HUES6 (cell line): ENCODE measurements at regions not wholly inside any gene's neighbourhood (a gene's known extent, or its start where the extent isn't known, plus 50 kb on each side); places are given as distances from the start of the nearest gene placed in this dataset.

Experiments
- H3K27ac ChIP-seq: 2 replicates; pipeline ENCODE4 v1.7.0; 2013; ENCODE audit warnings: low read depth, mild to moderate bottlenecking, low read length, inconsistent platforms
- H3K27me3 ChIP-seq: 2 replicates; pipeline ENCODE4 v1.6.1; 2013; ENCODE audit warnings: low read length; ENCODE audit not compliant: control insufficient read depth, insufficient read depth
- H3K36me3 ChIP-seq: 2 replicates; pipeline ENCODE4 v1.6.1; 2013; ENCODE audit warnings: low read length; ENCODE audit not compliant: control insufficient read depth, insufficient read depth
- H3K4me1 ChIP-seq: 2 replicates; pipeline ENCODE4 v1.6.1; 2013; ENCODE audit warnings: low read length; ENCODE audit not compliant: control insufficient read depth, insufficient read depth
- H3K4me3 ChIP-seq: 2 replicates; pipeline ENCODE4 v1.5.1; 2013; ENCODE audit warnings: low read depth, low read length
- H3K9ac ChIP-seq: one replicate; pipeline ENCODE4 v1.6.1; 2013; ENCODE audit warnings: mild to moderate bottlenecking, low read length
- H3K9me3 ChIP-seq: 2 replicates; pipeline ENCODE4 v1.6.1; 2013; ENCODE audit warnings: low read depth, low read length; ENCODE audit not compliant: control insufficient read depth, insufficient read depth

GRCh38 chr2:19003554-19003953 is 354.9 kb downstream of the OSR1 start:
- no peak overlapping the region for H3K9ac ChIP-seq
- no peak overlapping the region for H3K4me3 ChIP-seq
- H3K36me3 ChIP-seq: no peaks in the 10 kb centered on the region
- no peaks in the 10 kb centered on the region for H3K27me3 ChIP-seq
- H3K4me1 ChIP-seq: no peaks in the 10 kb centered on the region
- no peak overlapping the region for H3K27ac ChIP-seq
- H3K9me3 ChIP-seq: no peaks in the 10 kb centered on the region

DNA sequence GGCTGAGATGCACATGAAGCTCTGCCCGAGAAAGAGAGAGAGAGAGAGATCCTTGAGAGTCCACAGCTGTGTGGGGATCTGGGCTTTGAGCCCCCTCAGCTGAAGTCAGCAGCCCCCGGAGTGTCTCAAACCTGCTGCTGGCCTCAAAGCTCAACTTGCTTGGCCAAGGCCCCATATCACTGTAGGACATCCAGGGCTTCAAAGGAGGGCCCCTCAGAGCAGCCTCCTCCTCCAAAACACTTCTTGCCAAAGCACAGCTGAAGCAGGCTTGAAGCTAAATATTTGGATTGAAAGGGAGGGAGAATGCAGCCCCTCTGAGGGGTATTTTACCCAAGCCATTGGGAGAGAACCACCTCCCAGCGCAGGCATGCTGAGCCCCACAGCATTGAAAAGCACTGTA is 357.6 kb downstream of the OSR1 start:
- Histone ChIP-seq H3K9ac (no peak overlapping the region), H3K27ac (no peak overlapping the region), H3K9me3 (no peaks in the 10 kb centered on the region), H3K4me1 (no peaks in the 10 kb centered on the region), H3K27me3 (no peaks in the 10 kb centered on the region), H3K36me3 (no peaks in the 10 kb centered on the region), H3K4me3 (no peak overlapping the region)

DNA sequence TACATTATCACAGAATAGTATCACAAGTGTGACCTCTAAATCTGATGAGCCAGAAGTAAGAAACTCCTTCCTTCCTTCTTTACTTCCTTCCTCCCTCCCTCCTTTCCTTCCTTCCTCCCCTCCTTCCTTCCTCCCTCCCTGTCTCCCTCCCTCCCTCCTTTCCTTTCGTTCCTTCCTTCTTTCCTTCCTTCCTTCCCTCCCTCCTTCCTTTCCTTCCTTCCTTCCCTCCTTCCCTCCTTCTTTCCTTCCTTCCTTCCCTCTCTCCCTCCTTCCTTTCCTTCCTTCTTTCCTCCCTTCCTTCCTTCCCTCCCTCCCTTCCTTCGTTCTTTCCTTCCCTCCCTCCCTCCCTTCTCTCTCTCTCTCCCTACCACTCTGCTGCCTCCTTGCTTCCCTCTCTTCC is 359.2 kb downstream of the OSR1 start:
- Histone ChIP-seq H3K27me3 (no peaks in the 10 kb centered on the region), H3K4me1 (no peaks in the 10 kb centered on the region), H3K9me3 (no peaks in the 10 kb centered on the region), H3K4me3 (no peak overlapping the region), H3K27ac (no peak overlapping the region), H3K9ac (no peak overlapping the region), H3K36me3 (no peaks in the 10 kb centered on the region)

DNA sequence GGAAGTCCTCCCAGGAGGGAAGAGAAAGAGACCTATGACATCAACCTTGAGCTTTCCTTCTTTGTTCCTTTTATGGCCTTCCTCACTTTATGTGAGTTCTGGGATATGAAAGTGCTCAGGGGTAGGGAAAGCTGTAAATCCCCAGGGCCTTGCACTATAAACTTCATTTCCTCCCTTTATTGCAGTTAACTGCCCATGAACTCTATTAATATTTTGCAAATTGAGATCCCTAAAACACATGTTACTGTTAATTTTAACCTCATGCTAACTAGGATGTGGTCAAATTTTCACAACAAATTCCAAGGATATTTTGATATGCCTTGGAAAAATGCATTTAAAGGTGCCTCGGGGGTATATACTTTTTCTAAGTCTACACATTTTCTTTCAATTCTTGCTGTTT is 359.9 kb downstream of the OSR1 start:
- no peak overlapping the region for H3K27ac ChIP-seq
- no peaks in the 10 kb centered on the region for H3K4me1 ChIP-seq

GRCh38 chr2:18993756-18994338 is 364.6 kb downstream of the OSR1 start:
- Histone ChIP-seq H3K4me1 (no peaks in the 10 kb centered on the region; the same call in 1 of the 2 replicates), H3K27me3 (no peaks in the 10 kb centered on the region)

More for the DNA sequence above, 359.9 kb downstream of the OSR1 start:
- Histone ChIP-seq H3K4me3 (no peak overlapping the region), H3K9ac (no peak overlapping the region), H3K9me3 (no peaks in the 10 kb centered on the region), H3K36me3 (no peaks in the 10 kb centered on the region), H3K27me3 (no peaks in the 10 kb centered on the region)

GRCh38 chr2:18991177-18992168 is 366.9 kb downstream of the OSR1 start:
- no peak overlapping the region for H3K27ac ChIP-seq

More at GRCh38 chr2:18993756-18994338, 364.6 kb downstream of the OSR1 start:
- Histone ChIP-seq H3K9ac (no peak overlapping the region), H3K36me3 (no peaks in the 10 kb centered on the region), H3K9me3 (no peaks in the 10 kb centered on the region), H3K27ac (no peak overlapping the region), H3K4me3 (no peak overlapping the region)

DNA sequence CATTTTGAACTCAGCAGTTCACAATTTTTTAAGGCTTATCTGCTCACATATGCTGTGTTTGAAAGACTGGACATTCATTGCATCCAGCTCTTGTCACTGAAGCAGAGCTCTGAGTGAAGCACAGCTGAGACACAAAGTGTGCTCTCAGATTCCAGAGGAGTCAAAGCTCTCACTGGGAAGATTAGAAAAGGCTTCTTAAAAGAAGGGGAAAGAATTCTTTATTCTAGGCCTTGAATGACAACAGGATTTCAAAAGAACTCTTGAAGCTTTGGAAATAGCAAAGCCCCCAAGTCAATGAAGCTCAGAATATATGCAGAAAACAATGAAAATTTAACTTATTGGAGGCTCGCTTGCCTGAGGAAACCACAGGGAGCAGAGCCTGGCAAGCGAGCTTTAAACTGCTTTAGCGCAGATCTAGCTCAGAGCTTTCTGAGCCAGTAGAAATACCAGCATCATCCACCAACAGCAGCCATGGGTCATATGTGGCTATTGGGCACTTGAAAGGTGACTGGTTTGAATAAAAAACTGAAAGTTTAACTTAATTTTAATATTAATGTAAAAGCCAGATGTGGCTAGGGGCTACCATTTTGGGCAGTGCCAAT is 369.7 kb downstream of the OSR1 start:
- no peaks in the 10 kb centered on the region for H3K27me3 ChIP-seq
- peaks cover 3% of the 10 kb centered on the region; the same call in 1 of the 2 replicates for H3K4me1 ChIP-seq
- no peak overlapping the region for H3K27ac ChIP-seq
- H3K9ac ChIP-seq: no peak overlapping the region
- no peaks in the 10 kb centered on the region for H3K9me3 ChIP-seq
- H3K36me3 ChIP-seq: no peaks in the 10 kb centered on the region
- H3K4me3 ChIP-seq: no peak overlapping the region

More at GRCh38 chr2:18991177-18992168, 366.9 kb downstream of the OSR1 start:
- Histone ChIP-seq H3K4me3 (no peak overlapping the region), H3K27me3 (no peaks in the 10 kb centered on the region), H3K9ac (no peak overlapping the region), H3K36me3 (no peaks in the 10 kb centered on the region), H3K9me3 (no peaks in the 10 kb centered on the region), H3K4me1 (peaks cover 3% of the 10 kb centered on the region; the same call in 1 of the 2 replicates)

DNA sequence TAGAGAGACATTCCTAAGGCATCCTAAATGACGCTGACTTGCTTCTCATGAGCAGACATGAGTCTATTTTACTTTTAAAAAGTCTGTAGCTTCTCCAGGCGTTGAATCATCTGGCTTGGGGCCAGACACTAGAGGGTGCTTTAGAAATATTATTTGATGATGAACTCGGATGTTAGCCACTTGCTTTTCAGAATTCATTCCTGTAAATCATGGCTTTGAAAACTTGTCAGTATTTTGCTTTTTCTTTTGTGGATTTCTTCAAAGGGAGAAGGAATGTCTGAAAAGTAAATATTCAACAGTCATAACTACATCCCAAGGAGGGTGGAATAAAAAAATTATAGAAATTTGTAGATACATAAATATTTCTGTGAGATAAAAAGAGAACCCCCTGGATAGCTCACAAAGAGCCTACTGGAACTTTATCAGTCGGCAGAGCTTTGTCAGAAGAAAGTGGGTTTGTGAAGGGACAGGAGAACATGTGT is 370.8 kb downstream of the OSR1 start:
- Histone ChIP-seq H3K4me1 (peaks cover 3% of the 10 kb centered on the region; the same call in 1 of the 2 replicates), H3K36me3 (no peaks in the 10 kb centered on the region), H3K9me3 (no peaks in the 10 kb centered on the region), H3K27ac (no peak overlapping the region), H3K9ac (no peak overlapping the region), H3K4me3 (no peak overlapping the region), H3K27me3 (no peaks in the 10 kb centered on the region)

GRCh38 chr2:18987016-18987415 is 371.4 kb downstream of the OSR1 start:
- Histone ChIP-seq H3K9me3 (no peaks in the 10 kb centered on the region), H3K4me3 (no peak overlapping the region), H3K36me3 (no peaks in the 10 kb centered on the region), H3K27me3 (no peaks in the 10 kb centered on the region), H3K27ac (no peak overlapping the region), H3K9ac (no peak overlapping the region), H3K4me1 (peaks cover 3% of the 10 kb centered on the region; the same call in 1 of the 2 replicates)

DNA sequence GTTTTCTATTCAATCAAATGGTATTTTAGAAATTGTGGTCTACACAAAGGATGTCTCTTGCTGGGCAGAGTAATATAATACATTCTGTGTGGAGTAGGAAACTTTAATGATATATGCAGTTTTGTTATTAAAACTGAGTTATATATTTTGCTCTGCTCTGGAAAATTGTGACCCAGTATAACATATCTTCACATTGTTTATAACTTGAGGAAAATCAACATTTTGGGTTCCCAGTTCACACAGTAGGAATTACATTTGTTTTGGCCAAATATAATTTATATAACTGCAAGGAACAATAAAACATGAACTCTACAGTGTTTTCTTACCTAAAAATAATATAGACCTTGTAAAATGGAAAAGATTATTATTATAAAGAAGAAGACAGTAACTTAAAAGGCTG is 372.4 kb downstream of the OSR1 start:
- Histone ChIP-seq H3K27me3 (no peaks in the 10 kb centered on the region), H3K27ac (no peak overlapping the region), H3K9ac (no peak overlapping the region), H3K4me3 (no peak overlapping the region), H3K4me1 (peaks cover 3% of the 10 kb centered on the region; the same call in 1 of the 2 replicates), H3K9me3 (no peaks in the 10 kb centered on the region), H3K36me3 (no peaks in the 10 kb centered on the region)
